ENCODE measurements at regions not wholly inside any gene's neighbourhood (a gene's known extent, or its start where the extent isn't known, plus 50 kb on each side); places are given as distances from the start of the nearest gene placed in this dataset.

DNA sequence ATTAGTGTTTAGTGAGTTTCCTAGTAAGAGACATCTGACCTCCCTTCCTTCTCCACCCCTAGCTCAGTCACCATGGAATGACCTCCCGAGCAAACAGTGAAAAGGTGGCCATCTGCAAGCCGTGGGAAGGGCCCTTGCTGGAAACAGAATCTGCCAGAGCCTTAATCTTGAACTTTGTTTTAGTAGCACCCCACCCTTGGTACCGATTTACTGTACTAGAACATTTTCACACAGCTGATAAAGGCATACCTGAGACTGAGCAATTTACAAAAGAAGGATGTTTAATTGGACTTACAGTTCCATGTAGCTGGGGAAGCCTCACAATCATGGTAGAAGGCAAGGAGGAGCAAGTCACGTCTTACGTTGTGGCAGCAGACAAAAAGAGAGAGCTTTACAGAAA is 655.8 kb downstream of the TSN start:
- DNase-seq (ENCODE audit: low read depth in 1 of 2, low spot score in 1 of 2) = no peak
- TF ChIP-seq POLR2AphosphoS5 (IDR thresholded peaks at IDR 0.05; ENCODE audit: low read depth) = no peak
- TF ChIP-seq GABPA (IDR thresholded peaks at IDR 0.05; ENCODE audit: low read depth) = no peak
- no peak for TF ChIP-seq SPI1 (IDR thresholded peaks at IDR 0.05; ENCODE audit: borderline replicate concordance, low read depth)
- TF ChIP-seq, protein P1, sequence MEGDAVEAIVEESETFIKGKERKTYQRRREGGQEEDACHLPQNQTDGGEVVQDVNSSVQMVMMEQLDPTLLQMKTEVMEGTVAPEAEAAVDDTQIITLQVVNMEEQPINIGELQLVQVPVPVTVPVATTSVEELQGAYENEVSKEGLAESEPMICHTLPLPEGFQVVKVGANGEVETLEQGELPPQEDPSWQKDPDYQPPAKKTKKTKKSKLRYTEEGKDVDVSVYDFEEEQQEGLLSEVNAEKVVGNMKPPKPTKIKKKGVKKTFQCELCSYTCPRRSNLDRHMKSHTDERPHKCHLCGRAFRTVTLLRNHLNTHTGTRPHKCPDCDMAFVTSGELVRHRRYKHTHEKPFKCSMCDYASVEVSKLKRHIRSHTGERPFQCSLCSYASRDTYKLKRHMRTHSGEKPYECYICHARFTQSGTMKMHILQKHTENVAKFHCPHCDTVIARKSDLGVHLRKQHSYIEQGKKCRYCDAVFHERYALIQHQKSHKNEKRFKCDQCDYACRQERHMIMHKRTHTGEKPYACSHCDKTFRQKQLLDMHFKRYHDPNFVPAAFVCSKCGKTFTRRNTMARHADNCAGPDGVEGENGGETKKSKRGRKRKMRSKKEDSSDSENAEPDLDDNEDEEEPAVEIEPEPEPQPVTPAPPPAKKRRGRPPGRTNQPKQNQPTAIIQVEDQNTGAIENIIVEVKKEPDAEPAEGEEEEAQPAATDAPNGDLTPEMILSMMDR (IDR thresholded peaks at IDR 0.05; ENCODE audit: insufficient read depth, low read length) = no peak
- TF ChIP-seq, protein P2, sequence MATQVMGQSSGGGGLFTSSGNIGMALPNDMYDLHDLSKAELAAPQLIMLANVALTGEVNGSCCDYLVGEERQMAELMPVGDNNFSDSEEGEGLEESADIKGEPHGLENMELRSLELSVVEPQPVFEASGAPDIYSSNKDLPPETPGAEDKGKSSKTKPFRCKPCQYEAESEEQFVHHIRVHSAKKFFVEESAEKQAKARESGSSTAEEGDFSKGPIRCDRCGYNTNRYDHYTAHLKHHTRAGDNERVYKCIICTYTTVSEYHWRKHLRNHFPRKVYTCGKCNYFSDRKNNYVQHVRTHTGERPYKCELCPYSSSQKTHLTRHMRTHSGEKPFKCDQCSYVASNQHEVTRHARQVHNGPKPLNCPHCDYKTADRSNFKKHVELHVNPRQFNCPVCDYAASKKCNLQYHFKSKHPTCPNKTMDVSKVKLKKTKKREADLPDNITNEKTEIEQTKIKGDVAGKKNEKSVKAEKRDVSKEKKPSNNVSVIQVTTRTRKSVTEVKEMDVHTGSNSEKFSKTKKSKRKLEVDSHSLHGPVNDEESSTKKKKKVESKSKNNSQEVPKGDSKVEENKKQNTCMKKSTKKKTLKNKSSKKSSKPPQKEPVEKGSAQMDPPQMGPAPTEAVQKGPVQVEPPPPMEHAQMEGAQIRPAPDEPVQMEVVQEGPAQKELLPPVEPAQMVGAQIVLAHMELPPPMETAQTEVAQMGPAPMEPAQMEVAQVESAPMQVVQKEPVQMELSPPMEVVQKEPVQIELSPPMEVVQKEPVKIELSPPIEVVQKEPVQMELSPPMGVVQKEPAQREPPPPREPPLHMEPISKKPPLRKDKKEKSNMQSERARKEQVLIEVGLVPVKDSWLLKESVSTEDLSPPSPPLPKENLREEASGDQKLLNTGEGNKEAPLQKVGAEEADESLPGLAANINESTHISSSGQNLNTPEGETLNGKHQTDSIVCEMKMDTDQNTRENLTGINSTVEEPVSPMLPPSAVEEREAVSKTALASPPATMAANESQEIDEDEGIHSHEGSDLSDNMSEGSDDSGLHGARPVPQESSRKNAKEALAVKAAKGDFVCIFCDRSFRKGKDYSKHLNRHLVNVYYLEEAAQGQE (IDR thresholded peaks at IDR 0.05; ENCODE audit: insufficient replicate concordance, low read depth) = no peak
- no peak overlapping the region for H3K27ac ChIP-seq (replicated peaks)
- H3K4me3 ChIP-seq (replicated peaks; ENCODE audit: insufficient read depth, low read length) = no peak overlapping the region
- H3K27me3 ChIP-seq (ENCODE audit: insufficient read depth, poor library complexity, severe bottlenecking) = no peaks in the 10 kb centered on the region

DNA sequence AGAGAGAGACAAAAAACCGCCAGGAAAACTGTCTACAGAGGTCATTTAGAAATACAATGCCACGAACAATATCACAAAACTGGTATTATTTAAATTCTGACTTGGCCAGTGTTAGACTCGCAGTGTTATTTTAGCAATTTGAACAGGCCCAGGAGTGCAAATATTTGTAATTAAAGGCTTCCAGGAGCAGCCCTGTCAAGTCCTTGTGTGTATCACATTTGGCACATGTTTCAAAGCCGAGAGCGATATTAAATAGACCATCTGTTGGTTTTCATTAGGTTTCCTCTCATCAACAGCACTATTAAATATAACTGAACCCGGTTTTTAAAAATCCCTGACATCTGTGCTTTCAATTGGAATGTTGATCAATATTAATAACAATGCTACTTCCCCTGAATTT is 656.9 kb downstream of the TSN start:
- DNase-seq (ENCODE audit: low read depth in 1 of 2, low spot score in 1 of 2) = no peak
- H3K4me3 ChIP-seq (replicated peaks; ENCODE audit: insufficient read depth, low read length) = no peak overlapping the region
- TF ChIP-seq, protein P1 (IDR thresholded peaks at IDR 0.05; ENCODE audit: insufficient read depth, low read length) = no peak
- TF ChIP-seq SPI1 (IDR thresholded peaks at IDR 0.05; ENCODE audit: borderline replicate concordance, low read depth) = no peak
- TF ChIP-seq, protein P2 (IDR thresholded peaks at IDR 0.05; ENCODE audit: insufficient replicate concordance, low read depth) = no peak
- TF ChIP-seq GABPA (IDR thresholded peaks at IDR 0.05; ENCODE audit: low read depth) = no peak
- no peak for TF ChIP-seq POLR2AphosphoS5 (IDR thresholded peaks at IDR 0.05; ENCODE audit: low read depth)
- no peaks in the 10 kb centered on the region for H3K27me3 ChIP-seq (ENCODE audit: insufficient read depth, poor library complexity, severe bottlenecking)
- H3K27ac ChIP-seq (replicated peaks) = no peak overlapping the region

DNA sequence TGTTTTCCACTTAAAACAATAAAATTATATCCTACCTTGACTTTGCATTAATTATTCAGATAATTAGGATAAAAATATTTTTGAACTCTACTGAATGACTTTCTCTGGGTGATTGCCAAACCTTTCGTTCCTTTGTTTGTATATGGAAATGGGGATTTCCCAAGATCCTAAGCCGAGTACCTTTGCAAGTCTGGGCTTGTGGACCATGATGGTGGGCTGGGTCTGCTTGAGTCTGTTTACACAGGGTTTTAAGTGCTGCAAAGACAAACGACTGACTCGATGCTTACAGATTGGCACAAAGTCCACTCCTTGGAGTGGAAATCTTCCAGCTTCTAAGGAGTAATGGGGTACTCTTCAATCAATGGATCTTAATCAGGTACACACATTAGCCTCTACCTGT is 659.5 kb downstream of the TSN start:
- Histone ChIP-seq H3K27me3 (ENCODE audit: insufficient read depth, poor library complexity, severe bottlenecking) (no peaks in the 10 kb centered on the region), H3K4me3 (replicated peaks; ENCODE audit: insufficient read depth, low read length) (no peak overlapping the region), H3K27ac (replicated peaks) (no peak overlapping the region)
- no peak for DNase-seq (ENCODE audit: low read depth in 1 of 2, low spot score in 1 of 2)
- TF ChIP-seq GABPA (IDR thresholded peaks at IDR 0.05; ENCODE audit: low read depth) = no peak
- TF ChIP-seq SPI1 (IDR thresholded peaks at IDR 0.05; ENCODE audit: borderline replicate concordance, low read depth) = no peak
- TF ChIP-seq, protein P1 (IDR thresholded peaks at IDR 0.05; ENCODE audit: insufficient read depth, low read length) = no peak
- no peak for TF ChIP-seq POLR2AphosphoS5 (IDR thresholded peaks at IDR 0.05; ENCODE audit: low read depth)
- TF ChIP-seq, protein P2 (IDR thresholded peaks at IDR 0.05; ENCODE audit: insufficient replicate concordance, low read depth) = no peak

Measured in HL-60 (cell line).